ENCODE measurements at regions not wholly inside any gene's neighbourhood (a gene's known extent, or its start where the extent isn't known, plus 50 kb on each side); places are given as distances from the start of the nearest gene placed in this dataset.
"Not testable (repeated sequence)": the region's sequence is repeated elsewhere in the genome, so short reads cannot be mapped to it uniquely, and the experiment has no call there.

DNA sequence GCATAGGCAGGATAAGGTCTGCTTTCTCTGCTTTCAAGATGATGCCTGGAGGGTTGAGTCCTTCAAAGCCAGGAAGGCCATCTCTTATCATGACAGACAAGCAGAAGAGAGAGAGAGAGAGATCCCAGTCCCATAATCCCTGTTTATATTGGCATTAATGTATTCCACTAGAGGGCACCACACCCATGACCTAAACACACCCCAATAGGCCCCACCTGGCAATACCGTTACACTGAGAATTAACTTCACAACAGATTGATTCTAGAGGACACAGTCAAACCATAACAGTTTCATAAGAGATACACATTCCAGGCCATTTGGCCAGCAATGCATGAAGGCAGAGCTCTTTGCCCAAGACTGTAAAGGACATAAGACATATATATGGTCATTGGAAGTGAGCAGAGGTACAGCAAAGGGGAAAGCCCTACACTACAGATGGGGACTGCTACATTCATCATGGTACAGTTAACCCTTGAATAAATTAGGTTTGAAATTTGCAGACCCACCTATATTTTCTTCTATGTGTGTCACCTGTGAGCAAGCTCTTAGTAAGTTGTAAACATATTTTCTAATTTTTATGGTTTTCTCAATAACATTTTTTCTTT is 1516.1 kb downstream of the RPIA start:
- Mint-ChIP-seq H3K27ac (no peak overlapping the region), H3K4me3 (no peak overlapping the region), H3K36me3 (ENCODE audit: low read depth) (no peaks in the 10 kb centered on the region), H3K27me3 (peaks cover 10% of the 10 kb centered on the region), H3K9me3 (no peaks in the 10 kb centered on the region), H3K4me1 (ENCODE audit: low read depth) (no peaks in the 10 kb centered on the region)
- ATAC-seq (ENCODE audit: poor library complexity) (no peak), DNase-seq (no peak)
- CTCF ChIA-PET = no interaction called here
- TF ChIP-seq, protein P1, sequence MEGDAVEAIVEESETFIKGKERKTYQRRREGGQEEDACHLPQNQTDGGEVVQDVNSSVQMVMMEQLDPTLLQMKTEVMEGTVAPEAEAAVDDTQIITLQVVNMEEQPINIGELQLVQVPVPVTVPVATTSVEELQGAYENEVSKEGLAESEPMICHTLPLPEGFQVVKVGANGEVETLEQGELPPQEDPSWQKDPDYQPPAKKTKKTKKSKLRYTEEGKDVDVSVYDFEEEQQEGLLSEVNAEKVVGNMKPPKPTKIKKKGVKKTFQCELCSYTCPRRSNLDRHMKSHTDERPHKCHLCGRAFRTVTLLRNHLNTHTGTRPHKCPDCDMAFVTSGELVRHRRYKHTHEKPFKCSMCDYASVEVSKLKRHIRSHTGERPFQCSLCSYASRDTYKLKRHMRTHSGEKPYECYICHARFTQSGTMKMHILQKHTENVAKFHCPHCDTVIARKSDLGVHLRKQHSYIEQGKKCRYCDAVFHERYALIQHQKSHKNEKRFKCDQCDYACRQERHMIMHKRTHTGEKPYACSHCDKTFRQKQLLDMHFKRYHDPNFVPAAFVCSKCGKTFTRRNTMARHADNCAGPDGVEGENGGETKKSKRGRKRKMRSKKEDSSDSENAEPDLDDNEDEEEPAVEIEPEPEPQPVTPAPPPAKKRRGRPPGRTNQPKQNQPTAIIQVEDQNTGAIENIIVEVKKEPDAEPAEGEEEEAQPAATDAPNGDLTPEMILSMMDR (IDR thresholded peaks at IDR 0.05) = no peak
- intact Hi-C loops (cut with DNase I, micrococcal nuclease) = no loop called here
- peaks cover 0 to 7% of the 10 kb centered on the region in 2 experiments for H3K9me3 ChIP-seq (ENCODE audit: control insufficient read depth in 1 of 2, insufficient read depth in 1 of 2, low read length in 2 of 2)
- H3K27ac ChIP-seq (ENCODE audit: low read depth in 1 of 2, low read length in 2 of 2) = no peak overlapping the region
- POLR2A ChIA-PET = no interaction called here
- no peaks in the 10 kb centered on the region for H3K36me3 ChIP-seq (ENCODE audit: insufficient read depth, low read length)
- no peak overlapping the region for H3K4me3 ChIP-seq (ENCODE audit: low read length)
- H3K27me3 ChIP-seq (ENCODE audit: control insufficient read depth in 1 of 2, insufficient read depth in 2 of 2, low read length in 2 of 2) = no peaks in the 10 kb centered on the region
- no peaks in the 10 kb centered on the region for H3K4me1 ChIP-seq (ENCODE audit: insufficient read depth, low read length)

GRCh38 chr2:90209009-90209408 is 1517.5 kb downstream of the RPIA start:
- H3K4me3 Mint-ChIP-seq = no peak overlapping the region
- Histone ChIP-seq H3K27ac (ENCODE audit: low read depth in 1 of 2, low read length in 2 of 2) (no peak overlapping the region), H3K4me1 (ENCODE audit: insufficient read depth, low read length) (no peaks in the 10 kb centered on the region), H3K9me3 (ENCODE audit: control insufficient read depth in 1 of 2, insufficient read depth in 1 of 2, low read length in 2 of 2) (peaks cover 0 to 7% of the 10 kb centered on the region in 2 experiments), H3K36me3 (ENCODE audit: insufficient read depth, low read length) (no peaks in the 10 kb centered on the region), H3K4me3 (ENCODE audit: low read length) (no peak overlapping the region), H3K27me3 (ENCODE audit: control insufficient read depth in 1 of 2, insufficient read depth in 2 of 2, low read length in 2 of 2) (no peaks in the 10 kb centered on the region)
- TF ChIP-seq, protein P1 (IDR thresholded peaks at IDR 0.05) = no peak
- no peak for DNase-seq
- H3K9me3 Mint-ChIP-seq = no peaks in the 10 kb centered on the region
- H3K4me1 Mint-ChIP-seq (ENCODE audit: low read depth) = no peaks in the 10 kb centered on the region
- intact Hi-C loops (cut with DNase I, micrococcal nuclease) = no loop called here
- peaks cover 10% of the 10 kb centered on the region for H3K27me3 Mint-ChIP-seq
- H3K36me3 Mint-ChIP-seq (ENCODE audit: low read depth) = no peaks in the 10 kb centered on the region
- ATAC-seq (ENCODE audit: poor library complexity) = no peak
- ChIA-PET POLR2A (no interaction called here), CTCF (no interaction called here)
- H3K27ac Mint-ChIP-seq = no peak overlapping the region

- peaks cover 0 to 7% of the 10 kb centered on the region in 2 experiments for H3K9me3 ChIP-seq (ENCODE audit: control insufficient read depth in 1 of 2, insufficient read depth in 1 of 2, low read length in 2 of 2)
- H3K27me3 ChIP-seq (ENCODE audit: control insufficient read depth in 1 of 2, insufficient read depth in 2 of 2, low read length in 2 of 2) = no peaks in the 10 kb centered on the region
- no peaks in the 10 kb centered on the region for H3K36me3 Mint-ChIP-seq (ENCODE audit: low read depth)
- H3K4me1 Mint-ChIP-seq (ENCODE audit: low read depth) = no peaks in the 10 kb centered on the region
- no peak overlapping the region for H3K4me3 Mint-ChIP-seq
- ATAC-seq (ENCODE audit: poor library complexity) = no peak
- H3K4me3 ChIP-seq (ENCODE audit: low read length) = no peak overlapping the region
- H3K4me1 ChIP-seq (ENCODE audit: insufficient read depth, low read length) = no peaks in the 10 kb centered on the region
- TF ChIP-seq, protein P1 (IDR thresholded peaks at IDR 0.05) = no peak
- no peak overlapping the region for H3K27ac Mint-ChIP-seq
- ChIA-PET POLR2A (no interaction called here), CTCF (no interaction called here)
- H3K36me3 ChIP-seq (ENCODE audit: insufficient read depth, low read length) = no peaks in the 10 kb centered on the region
- H3K9me3 Mint-ChIP-seq = no peaks in the 10 kb centered on the region
- DNase-seq = no peak
- no peak overlapping the region for H3K27ac ChIP-seq (ENCODE audit: low read depth in 1 of 2, low read length in 2 of 2)
- intact Hi-C loops (cut with DNase I, micrococcal nuclease) = no loop called here
- H3K27me3 Mint-ChIP-seq = peaks cover 5% of the 10 kb centered on the region
Observed at GRCh38 chr2:90209806-90210205, 1518.3 kb downstream of the RPIA start.

DNA sequence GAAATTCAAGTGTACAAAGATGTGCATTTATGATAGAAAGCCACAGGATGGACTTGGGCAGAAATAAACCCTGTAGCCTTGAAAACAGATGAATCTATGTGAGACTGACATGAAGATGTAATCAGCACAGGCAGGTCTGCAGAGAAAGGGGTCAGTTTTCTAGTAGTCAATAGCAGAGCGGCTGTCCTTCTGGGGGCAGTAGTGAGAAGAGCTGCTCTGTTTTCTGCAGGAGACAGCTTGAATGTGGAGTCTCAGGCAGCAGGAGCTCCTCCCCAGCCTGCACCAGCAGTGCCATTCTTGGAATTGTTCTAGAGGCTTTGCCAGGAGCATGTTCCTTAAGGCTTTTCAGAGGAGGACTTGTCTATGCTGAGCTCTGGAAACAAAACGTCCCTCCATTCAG is 1524.4 kb downstream of the RPIA start:
- H3K4me1 Mint-ChIP-seq (ENCODE audit: low read depth); intact Hi-C loops (cut with DNase I, micrococcal nuclease); H3K27ac Mint-ChIP-seq; H3K4me1 ChIP-seq (ENCODE audit: insufficient read depth, low read length); POLR2A ChIA-PET; H3K9me3 ChIP-seq (ENCODE audit: control insufficient read depth in 1 of 2, insufficient read depth in 1 of 2, low read length in 2 of 2); H3K27me3 ChIP-seq (ENCODE audit: control insufficient read depth in 1 of 2, insufficient read depth in 2 of 2, low read length in 2 of 2); H3K36me3 Mint-ChIP-seq (ENCODE audit: low read depth); DNase-seq; CTCF ChIA-PET; H3K4me3 ChIP-seq (ENCODE audit: low read length); H3K27me3 Mint-ChIP-seq; H3K9me3 Mint-ChIP-seq; ATAC-seq (ENCODE audit: poor library complexity); H3K36me3 ChIP-seq (ENCODE audit: insufficient read depth, low read length); H3K4me3 Mint-ChIP-seq; H3K27ac ChIP-seq (ENCODE audit: low read depth in 1 of 2, low read length in 2 of 2): not testable (repeated sequence)

GRCh38 chr2:90216801-90217200 is 1525.3 kb downstream of the RPIA start:
- ATAC-seq (ENCODE audit: poor library complexity) = not testable (repeated sequence)

More at GRCh38 chr2:90216801-90217200, 1525.3 kb downstream of the RPIA start:
- CTCF ChIA-PET; H3K36me3 Mint-ChIP-seq (ENCODE audit: low read depth); H3K9me3 Mint-ChIP-seq; H3K9me3 ChIP-seq (ENCODE audit: control insufficient read depth in 1 of 2, insufficient read depth in 1 of 2, low read length in 2 of 2); POLR2A ChIA-PET; H3K4me3 ChIP-seq (ENCODE audit: low read length); H3K4me1 Mint-ChIP-seq (ENCODE audit: low read depth); H3K4me1 ChIP-seq (ENCODE audit: insufficient read depth, low read length); intact Hi-C loops (cut with DNase I, micrococcal nuclease); H3K36me3 ChIP-seq (ENCODE audit: insufficient read depth, low read length); H3K27me3 ChIP-seq (ENCODE audit: control insufficient read depth in 1 of 2, insufficient read depth in 2 of 2, low read length in 2 of 2); H3K27ac Mint-ChIP-seq; H3K27me3 Mint-ChIP-seq; H3K4me3 Mint-ChIP-seq; H3K27ac ChIP-seq (ENCODE audit: low read depth in 1 of 2, low read length in 2 of 2); DNase-seq: not testable (repeated sequence)
